ENCODE measurements at regions not wholly inside any gene's neighbourhood (a gene's known extent, or its start where the extent isn't known, plus 50 kb on each side); places are given as distances from the start of the nearest gene placed in this dataset.

- Histone ChIP-seq H4K20me1 (ENCODE audit: insufficient read depth) (no peaks in the 10 kb centered on the region), H3K27ac (ENCODE audit: low read length) (no peak overlapping the region), H3K9me2 (ENCODE audit: insufficient read depth, low read length) (no peaks in the 10 kb centered on the region), H3K4me3 (ENCODE audit: low read length) (no peak overlapping the region), H2AFZ (ENCODE audit: low read depth, low read length) (no peak overlapping the region), H3K27me3 (ENCODE audit: insufficient read depth, low read depth, low read length) (no peaks in the 10 kb centered on the region), H3F3A (ENCODE audit: insufficient read depth, low read length, poor library complexity, severe bottlenecking) (no peaks in the 10 kb centered on the region), H3K9ac (ENCODE audit: low read length) (no peak overlapping the region), H3K79me2 (replicated peaks; ENCODE audit: insufficient read depth, low read length) (no peaks in the 10 kb centered on the region), H3K4me2 (ENCODE audit: low read length) (no peak overlapping the region), H3K36me3 (ENCODE audit: insufficient read depth, low read length) (no peaks in the 10 kb centered on the region), H3K9me3 (ENCODE audit: low read length) (no peaks in the 10 kb centered on the region)
- no peak for TF ChIP-seq MXI1 (conservative IDR thresholded peaks at IDR 0.05; ENCODE audit: poor library complexity, severe bottlenecking)
- no peak for TF ChIP-seq SMC3 (conservative IDR thresholded peaks at IDR 0.05; ENCODE audit: poor library complexity)
- no peak for TF ChIP-seq EP300 (conservative IDR thresholded peaks at IDR 0.05; ENCODE audit: poor library complexity, severe bottlenecking)
- no peak for TF ChIP-seq RAD21 (conservative IDR thresholded peaks at IDR 0.05)
- no peak for TF ChIP-seq CTCF (IDR thresholded peaks at IDR 0.05; ENCODE audit: poor library complexity, severe bottlenecking)
- TF ChIP-seq REST (IDR thresholded peaks at IDR 0.05; ENCODE audit: borderline replicate concordance) = no peak
- no peak for TF ChIP-seq EZH2 (IDR thresholded peaks at IDR 0.05; ENCODE audit: borderline replicate concordance, insufficient read depth, low read length, poor library complexity, severe bottlenecking)
- TF ChIP-seq TAF1 (IDR thresholded peaks at IDR 0.05; ENCODE audit: low read depth) = no peak
- TF ChIP-seq POLR2AphosphoS5 (IDR thresholded peaks at IDR 0.05) = no peak
Observed at GRCh38 chr4:164188236-164188635, 565.7 kb upstream of the SMIM31 start.

- Histone ChIP-seq H3F3A (ENCODE audit: insufficient read depth, low read length, poor library complexity, severe bottlenecking) (no peaks in the 10 kb centered on the region), H3K36me3 (ENCODE audit: insufficient read depth, low read length) (no peaks in the 10 kb centered on the region), H3K79me2 (replicated peaks; ENCODE audit: insufficient read depth, low read length) (no peaks in the 10 kb centered on the region), H3K4me2 (ENCODE audit: low read length) (no peak overlapping the region), H2AFZ (ENCODE audit: low read depth, low read length) (no peak overlapping the region), H3K9ac (ENCODE audit: low read length) (no peak overlapping the region), H3K27ac (ENCODE audit: low read length) (no peak overlapping the region), H3K4me3 (ENCODE audit: low read length) (no peak overlapping the region), H4K20me1 (ENCODE audit: insufficient read depth) (no peaks in the 10 kb centered on the region), H3K9me2 (ENCODE audit: insufficient read depth, low read length) (no peaks in the 10 kb centered on the region), H3K27me3 (ENCODE audit: insufficient read depth, low read depth, low read length) (no peaks in the 10 kb centered on the region), H3K9me3 (ENCODE audit: low read length) (no peaks in the 10 kb centered on the region)
- TF ChIP-seq REST (IDR thresholded peaks at IDR 0.05; ENCODE audit: borderline replicate concordance) = no peak
- no peak for TF ChIP-seq SMC3 (conservative IDR thresholded peaks at IDR 0.05; ENCODE audit: poor library complexity)
- TF ChIP-seq POLR2AphosphoS5 (IDR thresholded peaks at IDR 0.05) = no peak
- TF ChIP-seq RAD21 (conservative IDR thresholded peaks at IDR 0.05) = no peak
- no peak for TF ChIP-seq EP300 (conservative IDR thresholded peaks at IDR 0.05; ENCODE audit: poor library complexity, severe bottlenecking)
- TF ChIP-seq TAF1 (IDR thresholded peaks at IDR 0.05; ENCODE audit: low read depth) = no peak
Observed at GRCh38 chr4:164192844-164193243, 561.1 kb upstream of the SMIM31 start.
